HUES48 (cell line): ENCODE measurements at regions not wholly inside any gene's neighbourhood (a gene's known extent, or its start where the extent isn't known, plus 50 kb on each side); places are given as distances from the start of the nearest gene placed in this dataset.
"Not testable (repeated sequence)": the region's sequence is repeated elsewhere in the genome, so short reads cannot be mapped to it uniquely, and the experiment has no call there.

ENCODE experiments used
- H3K27ac ChIP-seq: one replicate; pipeline ENCODE4 v1.7.0; 2013; ENCODE audit warnings: low read depth, low read length, inconsistent platforms
- H3K27me3 ChIP-seq: 2 replicates; pipeline ENCODE4 v1.6.1; 2013; ENCODE audit warnings: mild to moderate bottlenecking, low read length; ENCODE audit not compliant: control insufficient read depth, insufficient read depth
- H3K36me3 ChIP-seq: 2 replicates; pipeline ENCODE4 v1.6.1; 2013; ENCODE audit warnings: low read length; ENCODE audit not compliant: control insufficient read depth, insufficient read depth
- H3K4me1 ChIP-seq: 2 replicates; pipeline ENCODE4 v1.6.1; 2013; ENCODE audit warnings: mild to moderate bottlenecking, low read length; ENCODE audit not compliant: control insufficient read depth, insufficient read depth
- H3K4me3 ChIP-seq: 2 replicates; pipeline ENCODE4 v1.5.1; 2013; ENCODE audit warnings: mild to moderate bottlenecking, low read depth, low read length
- H3K9ac ChIP-seq: 2 replicates; pipeline ENCODE4 v1.6.1; 2013; ENCODE audit warnings: mild to moderate bottlenecking, low read depth, low read length, moderate library complexity
- H3K9me3 ChIP-seq: 2 replicates; pipeline ENCODE4 v1.6.1; 2013; ENCODE audit warnings: low read length; ENCODE audit not compliant: control insufficient read depth, insufficient read depth

GRCh38 chr5:28799035-28799434 lies 1760.6 kb upstream of the CDH9 start:
- H3K27ac ChIP-seq, H3K36me3 ChIP-seq, H3K27me3 ChIP-seq, H3K9ac ChIP-seq, H3K4me3 ChIP-seq, H3K9me3 ChIP-seq, H3K4me1 ChIP-seq: not testable (repeated sequence)

GRCh38 chr5:28788954-28789353 lies 1750.6 kb upstream of the CDH9 start:
- H3K27ac ChIP-seq, result no peak overlapping the region
- no peaks in the 10 kb centered on the region for H3K9me3 ChIP-seq
- no peaks in the 10 kb centered on the region for H3K27me3 ChIP-seq
- H3K4me1 ChIP-seq, result peaks cover 7% of the 10 kb centered on the region; the same call in 1 of the 2 replicates
- no peak overlapping the region for H3K4me3 ChIP-seq
- H3K9ac ChIP-seq, result no peak overlapping the region
- no peaks in the 10 kb centered on the region for H3K36me3 ChIP-seq

- H3K36me3 ChIP-seq, result no peaks in the 10 kb centered on the region
- no peaks in the 10 kb centered on the region for H3K27me3 ChIP-seq
- no peaks in the 10 kb centered on the region for H3K4me1 ChIP-seq
- H3K9ac ChIP-seq, result no peak overlapping the region
- no peaks in the 10 kb centered on the region for H3K9me3 ChIP-seq
- H3K4me3 ChIP-seq, result no peak overlapping the region
- H3K27ac ChIP-seq, result no peak overlapping the region
These were observed 1741.8 kb upstream of the CDH9 start for GRCh38 chr5:28780083-28780692.

- Histone ChIP-seq H3K27me3 (no peaks in the 10 kb centered on the region), H3K9ac (no peak overlapping the region), H3K4me1 (no peaks in the 10 kb centered on the region), H3K27ac (no peak overlapping the region), H3K36me3 (no peaks in the 10 kb centered on the region), H3K4me3 (no peak overlapping the region), H3K9me3 (no peaks in the 10 kb centered on the region)
These were observed 1740.9 kb upstream of the CDH9 start for GRCh38 chr5:28779161-28779754.

GRCh38 chr5:28770307-28770706 lies 1731.9 kb upstream of the CDH9 start:
- Histone ChIP-seq H3K9me3 (no peaks in the 10 kb centered on the region), H3K4me1 (no peaks in the 10 kb centered on the region), H3K27me3 (no peaks in the 10 kb centered on the region), H3K27ac (no peak overlapping the region), H3K9ac (no peak overlapping the region), H3K36me3 (no peaks in the 10 kb centered on the region), H3K4me3 (no peak overlapping the region)

- Histone ChIP-seq H3K36me3 (no peaks in the 10 kb centered on the region), H3K4me3 (no peak overlapping the region), H3K9ac (no peak overlapping the region), H3K4me1 (peaks cover 9% of the 10 kb centered on the region), H3K27me3 (no peaks in the 10 kb centered on the region), H3K27ac (no peak overlapping the region), H3K9me3 (no peaks in the 10 kb centered on the region)
These were observed 1728.3 kb upstream of the CDH9 start for GRCh38 chr5:28766565-28767158.

GRCh38 chr5:28751396-28751795 lies 1713.0 kb upstream of the CDH9 start:
- Histone ChIP-seq H3K27me3 (no peaks in the 10 kb centered on the region), H3K9ac (no peak overlapping the region), H3K4me3 (no peak overlapping the region), H3K27ac (no peak overlapping the region), H3K9me3 (no peaks in the 10 kb centered on the region), H3K36me3 (no peaks in the 10 kb centered on the region), H3K4me1 (no peaks in the 10 kb centered on the region)

GRCh38 chr5:28750251-28750650 lies 1711.9 kb upstream of the CDH9 start:
- no peaks in the 10 kb centered on the region for H3K36me3 ChIP-seq
- H3K9me3 ChIP-seq, result no peaks in the 10 kb centered on the region
- no peaks in the 10 kb centered on the region for H3K4me1 ChIP-seq
- no peak overlapping the region for H3K4me3 ChIP-seq
- H3K27me3 ChIP-seq, result no peaks in the 10 kb centered on the region
- no peak overlapping the region for H3K27ac ChIP-seq
- no peak overlapping the region for H3K9ac ChIP-seq

- no peak overlapping the region for H3K4me3 ChIP-seq
- H3K9ac ChIP-seq, result no peak overlapping the region
- no peak overlapping the region for H3K27ac ChIP-seq
- H3K27me3 ChIP-seq, result no peaks in the 10 kb centered on the region
- no peaks in the 10 kb centered on the region for H3K9me3 ChIP-seq
- H3K36me3 ChIP-seq, result no peaks in the 10 kb centered on the region
- H3K4me1 ChIP-seq, result no peaks in the 10 kb centered on the region
These were observed 1710.1 kb upstream of the CDH9 start for GRCh38 chr5:28748446-28748845.

- H3K9ac ChIP-seq, result no peak overlapping the region
- H3K27me3 ChIP-seq, result no peaks in the 10 kb centered on the region
- H3K4me3 ChIP-seq, result no peak overlapping the region
- H3K4me1 ChIP-seq, result no peaks in the 10 kb centered on the region
- H3K36me3 ChIP-seq, result no peaks in the 10 kb centered on the region
- no peaks in the 10 kb centered on the region for H3K9me3 ChIP-seq
- H3K27ac ChIP-seq, result no peak overlapping the region
These were observed 1705.3 kb upstream of the CDH9 start for GRCh38 chr5:28743716-28744110.

GRCh38 chr5:28743025-28743715 lies 1704.8 kb upstream of the CDH9 start:
- no peaks in the 10 kb centered on the region for H3K27me3 ChIP-seq
- H3K36me3 ChIP-seq, result no peaks in the 10 kb centered on the region
- H3K9me3 ChIP-seq, result no peaks in the 10 kb centered on the region
- H3K27ac ChIP-seq, result no peak overlapping the region
- H3K4me3 ChIP-seq, result no peak overlapping the region
- no peaks in the 10 kb centered on the region for H3K4me1 ChIP-seq
- no peak overlapping the region for H3K9ac ChIP-seq
